H9 (cell line): ENCODE measurements at regions not wholly inside any gene's neighbourhood (a gene's known extent, or its start where the extent isn't known, plus 50 kb on each side); places are given as distances from the start of the nearest gene placed in this dataset.

Source experiments
- DNase-seq: peaks from one replicate; pipeline ENCODE4 v3.0.0-alpha.2; 2017
- H2AFZ ChIP-seq: one replicate; pipeline ENCODE4 v1.6.1; 2013; ENCODE audit warnings: mild to moderate bottlenecking, low read length, control low read depth, moderate library complexity
- H2AK5ac ChIP-seq: 2 replicates; pipeline ENCODE4 v1.6.1; 2013; ENCODE audit warnings: low read length, control low read depth, mixed read lengths; ENCODE audit not compliant: insufficient read length
- H2BK120ac ChIP-seq: one replicate; pipeline ENCODE4 v1.6.1; 2013; ENCODE audit warnings: low read depth, mild to moderate bottlenecking, low read length, control low read depth, inconsistent platforms; ENCODE audit not compliant: poor library complexity, severe bottlenecking
- H2BK12ac ChIP-seq: 2 replicates; pipeline ENCODE4 v1.6.1; 2013; ENCODE audit warnings: low read length, control low read depth, mixed read lengths, low read depth; ENCODE audit not compliant: insufficient read length
- H2BK15ac ChIP-seq: 2 replicates; pipeline ENCODE4 v1.6.1; 2013; ENCODE audit warnings: low read depth, low read length, control low read depth
- H2BK20ac ChIP-seq: one replicate; pipeline ENCODE4 v1.6.1; 2013; ENCODE audit warnings: low read depth, mild to moderate bottlenecking, low read length, control low read depth, inconsistent platforms; ENCODE audit not compliant: poor library complexity, severe bottlenecking
- H2BK5ac ChIP-seq: 2 replicates; pipeline ENCODE4 v1.6.1; 2013; ENCODE audit warnings: low read length, control low read depth, mixed read lengths; ENCODE audit not compliant: insufficient read length
- H3K14ac ChIP-seq: 2 replicates; pipeline ENCODE4 v1.6.1; 2013; ENCODE audit warnings: low read length, control low read depth; ENCODE audit not compliant: insufficient read depth
- H3K18ac ChIP-seq: 2 replicates; pipeline ENCODE4 v1.6.1; 2013; ENCODE audit warnings: low read depth, mild to moderate bottlenecking, mixed read lengths, low read length, control low read depth; ENCODE audit not compliant: insufficient read length
- H3K23ac ChIP-seq: 2 replicates; pipeline ENCODE4 v1.6.1; 2013; ENCODE audit warnings: low read length, control low read depth, mixed read lengths, low read depth; ENCODE audit not compliant: insufficient read length
- H3K23me2 ChIP-seq: 2 replicates; pipeline ENCODE4 v1.6.1; 2013; ENCODE audit warnings: low read depth, mild to moderate bottlenecking, mixed read lengths, low read length, control low read depth; ENCODE audit not compliant: insufficient read length, poor library complexity, severe bottlenecking
- H3K27ac ChIP-seq: 2 replicates; pipeline ENCODE4 v1.5.1; 2013; ENCODE audit warnings: low read length, control low read depth, mixed read lengths, low read depth; ENCODE audit not compliant: insufficient read length
- H3K27me3 ChIP-seq: 2 replicates; pipeline ENCODE4 v1.6.1; 2013; ENCODE audit warnings: low read length, control low read depth, inconsistent platforms; ENCODE audit not compliant: insufficient read depth
- H3K4ac ChIP-seq: 2 replicates; pipeline ENCODE4 v1.6.1; 2013; ENCODE audit warnings: low read depth, mild to moderate bottlenecking, control low read depth, inconsistent platforms, low read length, moderate library complexity
- H3K4me1 ChIP-seq: 2 replicates; pipeline ENCODE4 v1.6.1; 2013; ENCODE audit warnings: low read length, control low read depth, inconsistent platforms; ENCODE audit not compliant: insufficient read depth
- H3K4me2 ChIP-seq: 2 replicates; pipeline ENCODE4 v1.6.1; 2013; ENCODE audit warnings: low read length, control low read depth, mixed read lengths; ENCODE audit not compliant: insufficient read length, insufficient read depth
- H3K56ac ChIP-seq: 2 replicates; pipeline ENCODE4 v1.6.1; 2013; ENCODE audit warnings: low read depth, mild to moderate bottlenecking, mixed read lengths, low read length, control low read depth; ENCODE audit not compliant: insufficient read length
- H3K79me1 ChIP-seq: 2 replicates; pipeline ENCODE4 v1.6.1; 2013; ENCODE audit warnings: low read depth, mild to moderate bottlenecking, moderate library complexity, low read length, control low read depth, inconsistent platforms; ENCODE audit not compliant: insufficient read depth, poor library complexity, severe bottlenecking
- H3K79me2 ChIP-seq: 2 replicates; pipeline ENCODE4 v1.6.1; 2013; ENCODE audit warnings: low read length, control low read depth, inconsistent platforms; ENCODE audit not compliant: insufficient read depth
- H3K9ac ChIP-seq: 2 replicates; pipeline ENCODE4 v1.6.1; 2013; ENCODE audit warnings: low read length, control low read depth, mixed read lengths; ENCODE audit not compliant: insufficient read length; ENCODE audit errors: extremely low read depth
- H3K9me3 ChIP-seq: one replicate; pipeline ENCODE4 v1.6.1; 2013; ENCODE audit warnings: low read depth, low read length, inconsistent platforms; ENCODE audit not compliant: control insufficient read depth
- H3T11ph ChIP-seq: one replicate; pipeline ENCODE4 v1.6.1; 2013; ENCODE audit warnings: mild to moderate bottlenecking, low read length, control low read depth, inconsistent platforms
- H4K20me1 ChIP-seq: one replicate; pipeline ENCODE4 v1.6.1; 2013; ENCODE audit not compliant: control insufficient read depth, insufficient read length, insufficient read depth
- H4K5ac ChIP-seq: 2 replicates; pipeline ENCODE4 v1.6.1; 2013; ENCODE audit warnings: low read depth, mild to moderate bottlenecking, mixed read lengths, low read length, control low read depth; ENCODE audit not compliant: insufficient read length
- H4K8ac ChIP-seq: replicated peaks from 2 replicates; pipeline ENCODE4 v1.6.1; 2013; ENCODE audit warnings: low read length, control low read depth, mixed read lengths, low read depth; ENCODE audit not compliant: insufficient read length
- H4K91ac ChIP-seq: 2 replicates; pipeline ENCODE4 v1.6.1; 2013; ENCODE audit warnings: low read depth, mild to moderate bottlenecking, moderate library complexity, mixed read lengths, low read length, control low read depth; ENCODE audit not compliant: insufficient read length
- H3K27ac Mint-ChIP-seq, 3 experiments: 2 replicates in 2 of 3; 3 replicates in 1 of 3; pipeline ENCODE4 v1.8.0; 2020 to 2021; ENCODE audit warnings: mixed read lengths in 3 of 3, mild to moderate bottlenecking in 1 of 3, moderate library complexity in 1 of 3
- H3K27me3 Mint-ChIP-seq: 2 replicates; pipeline ENCODE4 v1.8.0; 2021; ENCODE audit warnings: low read depth, mild to moderate bottlenecking, moderate library complexity, mixed read lengths
- H3K36me3 Mint-ChIP-seq, 3 experiments: 2 replicates in 2 of 3; 3 replicates in 1 of 3; pipeline ENCODE4 v1.8.0; 2020 to 2021; ENCODE audit warnings: low read depth in 3 of 3, mixed read lengths in 3 of 3; ENCODE audit not compliant: insufficient read depth in 1 of 3
- H3K4me1 Mint-ChIP-seq, 2 experiments: 2 replicates each; pipeline ENCODE4 v1.8.0; 2020; ENCODE audit warnings: mixed read lengths in 2 of 2
- H3K4me3 Mint-ChIP-seq, 2 experiments: 2 replicates in 1 of 2; 3 replicates in 1 of 2; pipeline ENCODE4 v1.8.0; 2020 to 2021; ENCODE audit warnings: mild to moderate bottlenecking in 2 of 2, mixed read lengths in 2 of 2, moderate library complexity in 1 of 2
- H3K9me3 Mint-ChIP-seq, 2 experiments: 2 replicates in 1 of 2; 3 replicates in 1 of 2; pipeline ENCODE4 v1.8.0; 2020; ENCODE audit warnings: mild to moderate bottlenecking in 2 of 2, mixed read lengths in 2 of 2, moderate library complexity in 1 of 2
- WGBS: extraction: QIAGEN DNeasy Blood & Tissue Kit; methylation state at CpG from one replicate; pipeline ENCODE4 v1.1.7; 2013; ENCODE audit warnings: missing lambda C conversion rate, low lambda C conversion rate, mixed read lengths; ENCODE audit not compliant: insufficient read length; ENCODE audit errors: extremely low coverage; 5-methylcytosine and 5-hydroxymethylcytosine counted together
- TF ChIP-seq, protein P1 (sequence below): fragments of 200-600 bp; sonication (generic); conservative IDR thresholded peaks from 3 replicates; pipeline ENCODE4 v1.8.0; 2021; ENCODE audit warnings: antibody characterized with exemption, mild to moderate bottlenecking

DNA sequence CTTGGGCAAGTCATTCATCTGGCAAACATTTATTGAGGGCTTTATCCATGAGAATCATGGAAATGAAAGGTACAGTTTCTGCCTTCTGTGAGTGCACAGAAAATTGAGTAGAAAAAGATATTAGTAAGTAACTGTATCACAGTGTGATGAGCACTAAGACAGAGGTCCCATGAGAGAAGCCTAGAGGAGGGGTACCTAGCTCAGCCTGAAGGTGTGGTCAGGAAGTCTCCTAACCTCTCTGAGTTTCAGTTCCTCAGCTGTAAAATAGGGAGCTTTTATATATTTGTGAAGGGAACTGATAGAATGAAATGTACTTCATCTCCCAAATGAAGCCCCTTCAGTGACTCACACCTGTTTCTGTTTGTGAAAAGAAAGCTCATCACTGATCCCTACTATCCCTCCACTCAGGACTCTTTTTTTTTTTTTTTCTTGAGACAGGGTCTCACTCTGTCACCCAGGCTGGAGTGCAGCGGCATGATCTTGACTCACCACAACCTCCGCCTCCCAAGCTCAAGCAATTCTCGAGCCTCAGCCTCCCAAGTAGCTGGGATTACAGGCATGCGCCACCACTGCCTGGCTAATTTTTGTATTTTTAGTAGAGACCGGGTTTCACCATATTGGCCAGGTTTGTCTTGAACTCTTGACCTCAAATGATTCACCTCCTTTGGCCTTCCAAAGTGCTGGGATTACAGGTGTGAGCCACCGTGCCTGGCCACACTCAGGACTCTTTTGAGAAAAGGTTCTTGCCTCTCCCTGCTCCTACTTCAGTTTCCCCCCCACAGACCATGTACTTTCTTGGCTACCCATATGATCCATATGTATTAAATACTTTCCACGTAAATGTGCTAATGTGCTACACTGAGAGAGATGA lies 93.7 kb upstream of the FUT8 start:
- TF ChIP-seq, protein P1, sequence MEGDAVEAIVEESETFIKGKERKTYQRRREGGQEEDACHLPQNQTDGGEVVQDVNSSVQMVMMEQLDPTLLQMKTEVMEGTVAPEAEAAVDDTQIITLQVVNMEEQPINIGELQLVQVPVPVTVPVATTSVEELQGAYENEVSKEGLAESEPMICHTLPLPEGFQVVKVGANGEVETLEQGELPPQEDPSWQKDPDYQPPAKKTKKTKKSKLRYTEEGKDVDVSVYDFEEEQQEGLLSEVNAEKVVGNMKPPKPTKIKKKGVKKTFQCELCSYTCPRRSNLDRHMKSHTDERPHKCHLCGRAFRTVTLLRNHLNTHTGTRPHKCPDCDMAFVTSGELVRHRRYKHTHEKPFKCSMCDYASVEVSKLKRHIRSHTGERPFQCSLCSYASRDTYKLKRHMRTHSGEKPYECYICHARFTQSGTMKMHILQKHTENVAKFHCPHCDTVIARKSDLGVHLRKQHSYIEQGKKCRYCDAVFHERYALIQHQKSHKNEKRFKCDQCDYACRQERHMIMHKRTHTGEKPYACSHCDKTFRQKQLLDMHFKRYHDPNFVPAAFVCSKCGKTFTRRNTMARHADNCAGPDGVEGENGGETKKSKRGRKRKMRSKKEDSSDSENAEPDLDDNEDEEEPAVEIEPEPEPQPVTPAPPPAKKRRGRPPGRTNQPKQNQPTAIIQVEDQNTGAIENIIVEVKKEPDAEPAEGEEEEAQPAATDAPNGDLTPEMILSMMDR: no peak
- Mint-ChIP-seq H3K27ac (no peak overlapping the region), H3K4me3 (no peak overlapping the region), H3K36me3 (no peaks in the 10 kb centered on the region; a peak in 1 of 7 replicates), H3K27me3 (peaks cover 25% of the 10 kb centered on the region), H3K9me3 (peaks cover 0 to 7% of the 10 kb centered on the region in 2 experiments; a peak in 1 of 5 replicates), H3K4me1 (peaks cover 4 to 5% of the 10 kb centered on the region in 2 experiments)
- DNase-seq: no peak
- no peak overlapping the region for H3K27ac ChIP-seq
- H2AFZ ChIP-seq: no peak overlapping the region
- H4K91ac ChIP-seq: no peak overlapping the region
- no peaks in the 10 kb centered on the region for H3K79me2 ChIP-seq
- no peaks in the 10 kb centered on the region for H3K79me1 ChIP-seq
- no peaks in the 10 kb centered on the region for H3K9me3 ChIP-seq
- H2BK120ac ChIP-seq: no peak overlapping the region
- H3K14ac ChIP-seq: no peak overlapping the region
- no peak overlapping the region for H4K5ac ChIP-seq
- H2BK5ac ChIP-seq: no peak overlapping the region
- no peak overlapping the region for H3K18ac ChIP-seq
- H2AK5ac ChIP-seq: no peak overlapping the region
- no peak overlapping the region for H3T11ph ChIP-seq
- no peak overlapping the region for H3K56ac ChIP-seq
- H3K4me2 ChIP-seq: no peak overlapping the region
- no peak overlapping the region for H2BK12ac ChIP-seq
- no peak overlapping the region for H3K4ac ChIP-seq
- H4K8ac ChIP-seq: no peak overlapping the region
- H4K20me1 ChIP-seq: no peaks in the 10 kb centered on the region
- no peaks in the 10 kb centered on the region for H3K23me2 ChIP-seq
- no CpG with 5 or more reads among the region's 7 CpGs for WGBS
- no peak overlapping the region for H3K9ac ChIP-seq
- no peak overlapping the region for H2BK15ac ChIP-seq
- H3K27me3 ChIP-seq: no peaks in the 10 kb centered on the region
- no peaks in the 10 kb centered on the region for H3K4me1 ChIP-seq
- H3K23ac ChIP-seq: no peak overlapping the region
- H2BK20ac ChIP-seq: no peak overlapping the region
